Mucosa of descending colon (tissue), 3 donors: ENCODE measurements at regions not wholly inside any gene's neighbourhood (a gene's known extent, or its start where the extent isn't known, plus 50 kb on each side); places are given as distances from the start of the nearest gene placed in this dataset.

ENCODE experiments used
- ATAC-seq: fragments of 200-7000 bp; cut with Tn5 transposase; one replicate; pipeline ENCODE4 v1.9.1; 2020; ENCODE audit warnings: mild to moderate bottlenecking, moderate library complexity
- DNase-seq, 3 donors: peaks; one replicate each; pipeline ENCODE4 v3.0.0-alpha.2; 2020
- H3K36me3 ChIP-seq: fragments of 200-600 bp; one replicate; pipeline ENCODE4 v1.8.0; 2021; ENCODE audit warnings: low read depth, mild to moderate bottlenecking
- H3K4me1 ChIP-seq: fragments of 200-600 bp; one replicate; pipeline ENCODE4 v1.8.0; 2021; ENCODE audit warnings: low read depth, mild to moderate bottlenecking
- H3K4me3 ChIP-seq: fragments of 200-600 bp; one replicate; pipeline ENCODE4 v1.8.0; 2021; ENCODE audit warnings: mild to moderate bottlenecking
- H3K9me3 ChIP-seq: fragments of 200-600 bp; one replicate; pipeline ENCODE4 v1.8.0; 2021; ENCODE audit warnings: mild to moderate bottlenecking
- CTCF ChIP-seq: fragments of 200-600 bp; IDR thresholded peaks from one replicate; pipeline ENCODE4 v1.8.0; 2022; ENCODE audit warnings: antibody characterized with exemption, mild to moderate bottlenecking
- intact Hi-C, 2 donors: fragments of 100-400 bp; cut with DNase I in 1 of 2; cut with micrococcal nuclease in 1 of 2; formaldehyde crosslinking; loops; one replicate each; pipeline versions ENCODE4 v1.11.0 to v1.11.1; 2022; cut with DNase I, micrococcal nuclease
- donor health status: DM: no; HTN: no; CAD: no; lungs with moderate emphysema.
- donor health status: DM: no; HTN: no; CAD: no.
- donor health status: DM: no; HTN: yes; CAD: no.

- H3K9me3 ChIP-seq, result no peaks in the 10 kb centered on the region
- no peaks in the 10 kb centered on the region for H3K4me1 ChIP-seq
- no peak for ATAC-seq
- H3K36me3 ChIP-seq, result no peaks in the 10 kb centered on the region
- TF ChIP-seq CTCF, result no peak
- intact Hi-C loops, result no loop called here
- no peak for DNase-seq
- H3K4me3 ChIP-seq, result no peak overlapping the region
These were observed 87.7 kb downstream of the DLL1 start for GRCh38 chr6:170203212-170203611.

DNA sequence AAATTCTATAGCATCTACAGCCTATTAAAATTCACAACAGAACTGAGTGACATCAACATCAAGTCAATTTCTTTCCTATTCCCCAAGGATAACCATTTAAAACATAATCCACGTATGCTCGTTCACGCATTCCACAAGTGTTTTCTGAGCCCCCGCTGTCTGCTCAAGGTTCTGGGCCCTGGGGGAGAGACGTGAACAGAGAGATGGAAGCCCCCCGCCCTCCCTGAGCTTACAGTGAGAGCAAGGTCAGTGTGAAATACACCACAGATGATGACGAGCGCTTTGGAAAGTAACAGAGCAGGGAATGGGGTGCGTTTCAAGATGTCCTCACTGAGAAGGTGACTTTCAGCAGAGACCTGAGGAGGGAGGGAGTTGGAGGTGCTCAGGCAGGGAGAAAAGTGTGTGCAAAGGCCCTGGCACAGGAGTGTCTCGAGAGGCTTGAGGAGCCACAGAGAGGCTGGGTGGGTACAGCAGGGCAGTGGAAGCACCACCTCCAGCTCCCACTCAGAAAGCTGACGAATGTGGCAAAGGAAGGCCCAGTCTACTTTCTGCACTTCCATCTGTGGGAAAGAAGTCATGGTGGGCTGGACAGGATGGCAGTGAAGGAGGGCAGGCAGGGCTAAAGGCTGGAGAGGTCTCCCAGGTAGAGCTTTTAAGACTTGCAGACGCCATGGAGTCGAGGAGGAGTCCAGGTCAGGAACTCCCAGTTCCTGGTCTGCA, 88.3 kb downstream of the DLL1 start:
- Histone ChIP-seq H3K4me3 (no peak overlapping the region), H3K4me1 (no peaks in the 10 kb centered on the region), H3K9me3 (no peaks in the 10 kb centered on the region), H3K36me3 (no peaks in the 10 kb centered on the region)
- TF ChIP-seq CTCF, result no peak
- ATAC-seq (no peak), DNase-seq (no peak)
- intact Hi-C loops, result no loop called here

DNA sequence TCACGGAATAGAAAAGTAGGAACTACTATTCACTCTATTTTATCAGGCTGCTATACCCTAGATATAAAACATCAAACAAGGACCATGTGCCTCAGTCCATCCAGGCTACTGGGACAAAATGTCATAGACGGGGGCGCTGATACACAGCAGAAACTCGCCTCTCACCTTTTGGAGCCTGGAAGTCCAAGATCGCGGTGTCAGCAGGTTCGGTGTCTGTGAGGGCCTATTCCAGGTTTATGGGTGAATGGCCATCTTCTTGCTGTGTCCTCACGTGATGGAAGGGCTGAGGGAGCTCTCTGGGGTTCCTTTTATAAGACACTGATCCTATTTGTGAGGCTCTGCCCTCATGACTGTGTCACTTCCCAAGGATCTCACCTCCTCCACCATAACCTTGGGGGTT, 89.5 kb downstream of the DLL1 start:
- intact Hi-C loops, result no loop called here
- ATAC-seq (no peak), DNase-seq (no peak)
- no peaks in the 10 kb centered on the region for H3K36me3 ChIP-seq
- no peak overlapping the region for H3K4me3 ChIP-seq
- TF ChIP-seq CTCF, result no peak
- H3K4me1 ChIP-seq, result no peaks in the 10 kb centered on the region
- H3K9me3 ChIP-seq, result no peaks in the 10 kb centered on the region

GRCh38 chr6:170200458-170200891, 90.4 kb downstream of the DLL1 start:
- Histone ChIP-seq H3K4me3 (no peak overlapping the region), H3K9me3 (peaks cover 6% of the 10 kb centered on the region), H3K36me3 (no peaks in the 10 kb centered on the region), H3K4me1 (no peaks in the 10 kb centered on the region)
- TF ChIP-seq CTCF, result no peak
- intact Hi-C loops, result no loop called here
- no peak for DNase-seq
- no peak for ATAC-seq

GRCh38 chr6:170199716-170200115, 91.2 kb downstream of the DLL1 start:
- Histone ChIP-seq H3K9me3 (peaks cover 9% of the 10 kb centered on the region), H3K4me1 (no peaks in the 10 kb centered on the region), H3K4me3 (no peak overlapping the region), H3K36me3 (no peaks in the 10 kb centered on the region)
- no peak for ATAC-seq
- intact Hi-C loops, result no loop called here
- TF ChIP-seq CTCF, result no peak
- no peak for DNase-seq

DNA sequence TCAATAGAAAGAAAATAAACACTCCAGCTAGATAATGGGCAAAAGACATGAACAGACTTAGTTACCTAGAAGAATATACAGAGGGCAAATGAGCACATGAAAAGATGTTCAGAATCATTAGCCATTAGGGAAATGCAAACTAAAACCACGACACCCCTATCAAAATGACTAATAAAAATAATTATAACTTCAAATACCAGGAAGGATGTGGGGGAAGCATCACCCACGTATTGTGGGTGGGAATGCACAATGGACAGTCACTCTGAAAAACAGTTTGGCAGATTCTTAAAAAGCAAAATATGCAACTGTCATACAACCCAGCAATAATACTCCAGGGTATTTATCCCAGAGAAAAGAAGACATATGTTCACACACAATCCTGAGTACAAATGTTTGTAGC, 92.6 kb downstream of the DLL1 start:
- Histone ChIP-seq H3K4me1 (no peaks in the 10 kb centered on the region), H3K4me3 (no peak overlapping the region), H3K9me3 (peaks cover 9% of the 10 kb centered on the region), H3K36me3 (no peaks in the 10 kb centered on the region)
- TF ChIP-seq CTCF, result no peak
- ATAC-seq, result no peak
- intact Hi-C loops, result no loop called here
- DNase-seq, result no peak
